GM19043 (cell line): ENCODE measurements at regions not wholly inside any gene's neighbourhood (a gene's known extent, or its start where the extent isn't known, plus 50 kb on each side); places are given as distances from the start of the nearest gene placed in this dataset.
A peak's percentile ranks its signal among the peaks of the same experiment; 100 is the strongest.
"Not testable (repeated sequence)": the region's sequence is repeated elsewhere in the genome, so short reads cannot be mapped to it uniquely, and the experiment has no call there.

Source experiments
- ATAC-seq: cut with Tn5 transposase; IDR thresholded peaks from one replicate; pipeline ENCODE4 v1.9.1; 2021; ENCODE audit warnings: low read depth; ENCODE audit not compliant: unreplicated experiment

DNA sequence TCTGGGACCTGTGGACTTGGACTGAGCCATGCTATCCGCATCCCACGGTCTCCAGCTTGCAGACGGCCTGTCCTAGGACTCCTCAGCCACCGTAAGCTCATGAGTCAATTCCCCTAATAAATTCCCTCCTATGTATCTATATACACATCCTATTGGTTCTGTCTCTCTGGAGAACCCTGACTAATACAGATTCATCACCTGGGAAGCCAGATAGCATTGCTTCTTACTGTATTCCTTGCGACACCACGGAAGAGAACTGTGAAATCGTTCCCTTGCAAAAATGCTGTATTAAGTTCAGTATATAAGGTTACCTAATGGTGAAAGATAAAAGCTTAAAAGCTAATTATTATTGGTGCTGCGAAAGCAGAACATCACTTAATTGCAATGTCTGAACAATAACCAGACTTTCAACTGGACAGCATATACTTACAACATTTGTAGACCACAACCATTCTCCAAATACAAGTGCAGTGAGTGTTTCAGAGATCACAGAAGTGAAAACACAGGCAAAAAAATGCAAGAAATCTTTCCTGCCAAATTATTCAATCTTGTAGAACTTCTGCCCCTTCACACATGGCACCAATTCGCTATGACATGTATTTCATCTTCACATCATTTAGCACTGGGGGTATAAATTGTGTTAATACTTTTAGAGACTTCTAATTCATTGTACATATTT lies 352.9 kb downstream of the TXNL1 start:
- no peak for ATAC-seq

DNA sequence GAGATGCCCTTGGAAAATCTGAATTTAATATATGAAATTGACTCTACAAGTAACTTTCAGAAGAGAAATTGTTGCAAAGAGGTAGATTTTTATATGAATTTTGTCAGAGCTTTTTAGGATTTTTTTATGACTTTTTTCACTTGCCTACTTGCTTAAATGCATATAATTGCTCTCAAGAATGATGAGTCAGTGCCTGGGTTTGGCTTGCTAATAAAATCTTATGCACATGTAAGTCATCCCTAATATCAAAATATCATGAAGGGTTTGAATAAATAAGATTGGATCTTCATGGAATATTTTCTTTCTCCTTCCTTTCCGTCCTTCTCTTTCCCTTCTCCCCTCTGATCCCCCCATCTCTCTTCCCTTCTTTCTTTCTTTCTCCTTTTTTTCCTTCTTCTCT lies 354.1 kb downstream of the TXNL1 start:
- no peak for ATAC-seq

DNA sequence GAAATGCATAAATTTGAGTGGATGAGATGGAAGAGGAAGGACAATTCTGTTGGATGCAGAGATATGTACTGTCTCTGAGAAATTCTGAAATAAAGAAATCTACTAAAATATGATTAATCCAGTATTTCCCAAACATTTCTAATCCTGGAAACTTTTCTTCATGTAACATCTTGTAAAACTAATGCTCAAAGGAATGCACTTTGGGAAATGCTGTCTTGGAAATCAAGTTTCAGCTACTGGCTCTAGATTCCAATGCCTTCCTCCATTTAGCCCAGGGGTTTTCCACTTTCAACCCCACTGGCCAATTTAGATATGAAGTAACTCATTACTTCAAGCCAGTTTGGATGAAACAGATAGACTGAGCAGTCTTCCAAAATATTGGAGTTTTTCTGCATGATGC lies 355.1 kb downstream of the TXNL1 start:
- ATAC-seq = no peak

DNA sequence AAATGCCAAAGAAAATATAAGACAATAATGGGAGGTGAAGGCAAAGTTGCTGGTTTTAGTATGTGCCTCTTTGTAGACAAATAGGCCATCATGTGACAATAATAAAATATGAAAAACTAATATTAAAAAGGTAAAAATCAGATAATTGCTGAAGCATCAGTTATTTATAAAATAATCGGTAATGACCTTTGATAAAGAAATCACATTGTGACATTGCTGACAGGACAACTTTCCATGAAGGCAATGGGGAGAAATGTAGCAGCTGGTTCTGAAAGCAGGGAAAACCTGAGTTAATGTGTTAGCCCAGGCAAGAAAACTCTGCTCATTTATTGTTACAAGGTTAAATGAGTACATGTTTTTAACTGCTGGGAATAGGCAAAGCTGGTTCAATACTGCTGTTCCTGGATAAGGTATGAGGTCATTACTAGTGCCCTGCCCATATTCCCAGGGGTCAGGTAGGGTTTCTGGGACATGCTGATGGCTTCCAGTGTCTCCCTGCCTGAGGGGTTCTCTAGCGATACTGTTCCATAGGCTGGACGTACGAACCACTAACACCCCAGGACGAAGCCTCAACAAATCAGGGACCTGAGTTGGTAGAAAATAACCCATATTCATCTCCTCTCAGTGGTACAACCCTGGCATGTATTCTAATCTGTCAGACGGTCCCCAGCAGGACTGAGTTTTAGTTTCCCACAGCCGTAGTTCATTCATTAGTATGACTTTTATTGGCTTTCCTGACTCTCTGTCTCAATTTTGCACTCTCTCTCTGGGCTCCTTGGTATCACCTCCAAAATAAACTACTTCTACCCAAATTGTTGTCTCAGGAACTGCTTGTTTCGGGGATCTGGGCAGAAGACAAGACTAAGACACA lies 355.9 kb downstream of the TXNL1 start:
- ATAC-seq = no peak

DNA sequence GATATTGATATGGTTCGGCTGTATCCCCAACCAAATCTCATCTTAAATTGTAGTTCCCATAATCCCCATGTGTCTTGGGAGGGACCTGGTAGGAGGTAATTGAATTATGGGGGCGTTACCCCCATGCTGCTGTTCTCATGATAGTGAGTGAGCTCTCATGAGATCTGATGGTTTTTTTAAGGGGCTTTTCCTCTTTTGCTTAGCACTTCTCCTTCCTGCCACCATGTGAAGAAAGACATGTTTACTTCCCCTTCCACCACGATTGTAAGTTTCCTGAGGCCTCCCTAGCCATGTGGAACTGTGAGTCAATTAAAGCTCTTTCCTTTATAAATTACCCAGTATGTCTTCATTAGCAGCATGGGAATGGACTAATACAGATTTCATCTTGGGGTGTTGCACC lies 358.6 kb downstream of the TXNL1 start:
- not testable (repeated sequence) for ATAC-seq

DNA sequence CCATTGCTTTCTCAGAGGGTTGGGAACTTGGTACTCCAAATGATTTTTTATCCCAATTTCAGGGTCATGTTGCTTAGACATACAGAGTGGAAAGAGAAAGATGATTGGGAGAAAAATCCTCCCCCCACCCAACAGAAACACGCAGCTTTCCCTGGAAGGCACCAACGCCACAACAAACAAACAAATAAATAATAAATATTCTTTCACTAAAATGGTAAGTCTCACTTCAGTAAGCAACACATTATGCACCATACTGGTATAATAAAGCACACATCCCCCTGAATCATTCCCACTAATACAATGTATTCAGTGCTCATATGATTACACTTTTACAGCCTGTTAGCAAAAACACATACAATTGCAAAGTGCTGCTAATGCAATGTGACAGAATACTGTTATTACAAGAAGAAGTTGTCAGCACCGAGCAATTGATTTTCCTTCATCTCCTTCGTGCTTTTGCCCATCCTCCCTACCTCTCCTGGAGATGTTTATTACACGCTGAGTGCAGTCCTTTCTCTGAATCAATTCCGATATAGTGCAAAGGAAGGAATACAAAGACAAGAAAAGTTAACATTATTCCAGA lies 359.9 kb downstream of the TXNL1 start:
- no peak for ATAC-seq

DNA sequence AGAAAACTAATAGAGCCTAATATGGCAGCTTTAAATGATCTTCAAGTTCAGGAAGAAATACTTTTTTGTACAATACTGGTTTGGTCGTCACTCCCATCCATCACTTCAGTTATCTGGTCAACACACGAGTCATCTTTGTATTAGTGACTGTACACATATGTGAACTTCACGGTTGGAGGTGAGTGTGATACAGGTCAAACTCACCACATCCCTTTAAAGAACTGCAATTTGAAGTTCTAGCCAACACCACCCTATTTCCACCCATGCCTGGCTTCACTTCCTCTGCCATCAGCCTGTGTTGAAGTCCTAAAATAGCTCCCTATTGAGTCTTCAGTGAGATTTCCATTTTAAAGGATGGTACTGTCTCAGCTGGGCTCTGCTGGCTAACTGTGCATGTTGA lies 361.9 kb downstream of the TXNL1 start:
- no peak for ATAC-seq

DNA sequence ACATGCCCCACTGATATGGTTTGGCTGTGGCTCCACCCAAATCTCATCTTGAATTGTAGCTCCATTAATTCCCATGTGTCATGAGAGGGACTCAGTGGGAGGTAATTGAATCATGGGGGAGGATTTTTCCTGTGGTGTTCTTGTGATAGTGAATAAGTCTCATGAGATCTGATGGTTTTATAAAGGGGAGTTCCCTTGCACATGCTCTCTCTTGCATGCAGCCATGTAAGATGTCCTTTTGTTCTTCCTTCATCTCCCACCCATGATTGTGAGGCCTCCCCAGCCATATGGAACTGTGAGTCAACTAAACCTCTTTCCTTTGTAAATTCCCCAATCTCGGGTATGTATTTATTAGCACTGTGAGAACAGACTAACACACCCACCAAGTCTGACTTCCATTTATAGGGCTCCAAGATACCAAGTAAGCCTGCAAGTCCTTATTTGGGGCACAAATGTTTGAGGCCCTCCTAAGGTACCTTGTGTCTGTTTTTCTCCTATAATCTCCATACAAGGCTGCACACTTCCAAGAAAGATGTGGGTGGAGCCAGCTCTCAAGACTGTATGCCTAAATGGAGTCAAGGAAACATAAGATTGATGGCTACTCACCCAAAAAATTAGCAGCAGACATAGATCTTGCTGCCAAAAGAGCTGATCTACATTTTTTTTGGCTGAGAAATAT lies 364.7 kb downstream of the TXNL1 start:
- ATAC-seq = no peak

DNA sequence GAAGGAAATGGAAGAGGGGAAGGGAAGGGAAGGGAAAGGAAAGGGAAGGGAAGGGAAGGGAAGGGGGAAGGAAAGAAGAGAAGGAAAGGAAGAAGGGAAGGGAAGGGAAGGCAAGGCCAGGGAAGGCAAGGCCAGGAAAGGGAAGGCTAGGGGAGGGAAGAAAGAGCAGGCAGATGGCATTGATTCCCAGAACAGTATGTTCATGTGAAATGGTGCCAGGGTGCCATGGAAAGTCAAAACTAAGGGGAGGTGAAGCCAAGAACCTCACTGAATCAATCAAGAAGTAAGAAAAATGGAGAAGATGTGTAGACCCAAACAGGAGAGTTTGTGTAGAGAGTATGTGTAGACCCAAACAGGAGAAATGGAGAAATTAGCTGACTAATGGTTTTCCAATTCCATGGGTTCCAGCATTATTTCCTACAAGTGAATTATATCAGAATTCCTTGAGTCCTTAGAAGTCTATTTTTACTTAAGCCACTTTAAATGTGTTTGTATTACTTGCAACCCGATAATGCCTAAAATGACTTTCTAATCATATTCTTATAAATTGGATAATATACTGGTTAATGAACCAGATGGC lies 367.6 kb downstream of the TXNL1 start:
- ATAC-seq = no peak

DNA sequence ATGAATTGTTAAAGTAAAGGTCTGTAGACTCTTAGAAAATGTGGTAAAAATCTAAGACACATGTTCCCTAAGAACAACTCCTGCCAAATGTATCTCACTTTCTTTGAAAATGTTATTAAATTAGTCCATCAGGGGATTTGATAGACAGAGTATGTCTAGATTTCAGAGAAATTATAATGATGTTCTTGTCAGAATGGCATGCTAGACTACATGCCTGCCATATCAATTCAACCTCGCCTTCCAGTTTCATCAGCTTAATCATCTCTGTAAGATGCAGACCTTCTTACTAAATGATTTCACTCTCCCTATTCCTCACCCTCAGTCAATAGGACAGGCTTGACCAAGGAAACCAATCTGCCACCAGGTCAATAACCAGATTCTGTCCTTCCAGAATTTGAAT lies 368.4 kb downstream of the TXNL1 start:
- ATAC-seq = no peak

DNA sequence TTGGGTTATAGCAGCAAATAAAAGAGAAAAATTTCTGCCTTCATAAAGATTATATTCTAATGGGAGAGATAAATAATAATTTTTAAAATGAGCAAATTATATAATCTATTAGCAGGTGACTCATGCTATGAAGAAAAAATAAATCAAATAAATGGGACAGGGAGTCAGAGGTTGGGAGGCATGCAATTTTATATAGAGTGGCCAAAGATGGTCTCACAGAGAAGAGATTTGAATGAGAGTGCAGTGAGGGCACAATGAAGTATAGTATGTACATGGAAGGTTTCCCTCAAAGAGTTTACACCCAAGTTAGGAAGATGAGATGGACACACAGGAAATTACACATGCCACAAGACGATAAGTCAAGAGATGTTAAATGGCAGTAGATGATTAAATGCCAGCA lies 369.4 kb downstream of the TXNL1 start:
- no peak for ATAC-seq

DNA sequence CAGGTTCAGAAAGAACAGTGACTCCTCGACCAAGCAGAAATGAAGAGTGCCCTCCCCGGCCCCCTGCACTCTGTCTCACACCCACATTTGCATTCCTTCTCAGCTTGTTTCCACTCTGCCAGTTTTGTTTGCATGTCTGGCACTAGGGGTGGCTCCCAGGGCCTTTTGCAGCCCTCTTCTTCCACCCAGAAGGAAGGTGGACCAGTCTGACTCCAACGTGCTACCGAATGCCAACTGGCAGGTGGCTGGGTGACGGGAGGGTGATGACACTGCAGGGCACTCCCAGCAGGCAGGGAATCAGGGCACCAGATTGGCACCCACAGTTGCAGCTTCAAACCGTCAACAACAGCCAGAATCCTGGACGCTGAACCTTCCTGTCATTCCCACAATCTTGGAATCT lies 371.1 kb downstream of the TXNL1 start:
- ATAC-seq = no peak

DNA sequence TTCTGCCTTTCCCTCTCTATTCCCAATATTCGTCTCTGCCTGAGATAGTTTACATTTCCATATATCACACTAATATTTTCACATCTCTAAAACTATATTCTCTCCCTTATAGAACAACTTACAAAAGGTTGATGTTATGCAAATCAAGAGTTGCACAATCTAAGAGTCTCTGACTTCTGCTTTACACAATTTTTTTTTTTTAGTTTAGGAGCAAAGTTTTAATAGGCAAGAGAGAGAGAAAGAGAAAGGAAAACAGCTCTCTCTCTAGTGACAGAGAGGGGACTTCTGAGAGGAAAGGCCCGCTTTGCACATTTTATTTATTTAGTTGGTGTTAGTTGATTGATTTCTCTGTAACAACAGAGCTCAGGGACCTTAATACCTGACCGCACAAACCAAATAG lies 380.2 kb downstream of the TXNL1 start:
- no peak for ATAC-seq

DNA sequence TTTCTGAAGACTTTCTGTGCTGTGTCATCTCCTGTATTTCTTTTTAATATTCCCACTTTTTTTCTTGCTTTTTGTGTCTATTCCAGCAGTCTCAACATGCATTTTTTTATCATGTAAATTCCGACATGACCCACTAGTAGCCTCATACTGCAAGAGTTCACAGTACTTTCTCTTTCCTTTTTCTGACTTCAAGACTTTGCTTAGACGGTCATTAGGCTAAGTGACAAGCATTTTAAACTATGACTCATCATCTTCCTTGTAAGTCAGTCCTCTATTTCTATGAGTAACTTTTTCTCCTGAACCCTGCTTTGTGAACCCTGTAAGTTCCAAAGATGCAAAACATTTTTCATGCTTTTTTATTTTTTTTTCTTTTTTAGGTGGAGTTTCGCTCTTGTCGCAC lies 381.2 kb downstream of the TXNL1 start:
- peak; percentile 94 for ATAC-seq

DNA sequence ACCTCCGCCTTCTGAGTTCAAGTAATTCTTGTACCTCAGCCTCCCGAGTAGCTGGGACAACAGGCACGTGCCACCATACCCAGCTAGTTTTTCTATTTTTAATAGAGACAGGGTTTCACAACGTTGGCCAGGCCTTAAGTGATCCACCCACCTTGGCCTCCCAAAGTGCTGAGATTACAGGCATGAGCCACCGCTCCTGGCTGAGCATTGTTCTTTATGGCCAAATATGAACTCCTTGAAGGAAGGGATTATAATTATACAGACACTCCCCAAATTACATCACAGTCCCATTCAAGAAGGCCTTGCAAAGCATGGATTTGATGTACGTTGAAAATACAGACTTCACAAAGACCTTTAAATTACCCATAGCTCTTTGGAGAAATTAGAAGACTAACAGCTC lies 381.7 kb downstream of the TXNL1 start:
- ATAC-seq = no peak

DNA sequence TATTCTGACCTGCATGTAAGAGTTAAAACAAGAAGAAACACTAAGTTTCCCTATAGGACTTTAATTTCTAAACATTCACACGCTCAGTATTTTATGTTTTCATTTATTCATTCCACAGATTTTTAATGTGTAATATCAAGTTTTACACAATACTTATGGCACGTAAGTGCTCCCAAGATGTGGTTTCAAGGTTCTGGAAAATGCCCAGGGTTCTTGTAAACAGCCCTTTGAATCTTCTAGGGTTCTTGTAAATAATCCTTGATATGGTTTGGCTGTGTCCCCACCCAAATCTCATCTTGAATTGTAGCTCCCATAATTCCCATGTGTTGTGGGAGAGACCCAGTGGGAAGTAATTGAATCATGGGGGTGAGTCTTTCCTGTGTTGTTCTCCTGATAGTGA lies 383.0 kb downstream of the TXNL1 start:
- no peak for ATAC-seq

DNA sequence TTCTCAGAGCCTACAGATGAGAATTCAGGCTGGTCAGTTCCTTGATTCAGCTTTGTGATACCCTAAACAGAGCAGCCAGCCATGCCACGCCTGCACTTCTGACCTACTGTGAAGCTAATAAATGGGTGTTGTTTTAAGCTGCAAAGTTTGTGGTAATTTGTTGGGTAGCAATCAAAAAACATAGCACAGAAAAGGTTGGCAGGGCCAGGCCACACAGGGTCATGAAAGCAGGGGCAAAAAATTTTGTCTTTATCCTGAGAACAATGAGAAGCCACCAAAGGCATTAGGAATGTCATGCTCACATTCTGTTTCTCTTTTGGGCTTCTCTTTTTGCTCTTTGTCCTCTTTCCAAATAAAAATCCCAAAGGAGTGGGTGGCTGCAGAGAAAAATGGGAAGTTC lies 385.9 kb downstream of the TXNL1 start:
- no peak for ATAC-seq

DNA sequence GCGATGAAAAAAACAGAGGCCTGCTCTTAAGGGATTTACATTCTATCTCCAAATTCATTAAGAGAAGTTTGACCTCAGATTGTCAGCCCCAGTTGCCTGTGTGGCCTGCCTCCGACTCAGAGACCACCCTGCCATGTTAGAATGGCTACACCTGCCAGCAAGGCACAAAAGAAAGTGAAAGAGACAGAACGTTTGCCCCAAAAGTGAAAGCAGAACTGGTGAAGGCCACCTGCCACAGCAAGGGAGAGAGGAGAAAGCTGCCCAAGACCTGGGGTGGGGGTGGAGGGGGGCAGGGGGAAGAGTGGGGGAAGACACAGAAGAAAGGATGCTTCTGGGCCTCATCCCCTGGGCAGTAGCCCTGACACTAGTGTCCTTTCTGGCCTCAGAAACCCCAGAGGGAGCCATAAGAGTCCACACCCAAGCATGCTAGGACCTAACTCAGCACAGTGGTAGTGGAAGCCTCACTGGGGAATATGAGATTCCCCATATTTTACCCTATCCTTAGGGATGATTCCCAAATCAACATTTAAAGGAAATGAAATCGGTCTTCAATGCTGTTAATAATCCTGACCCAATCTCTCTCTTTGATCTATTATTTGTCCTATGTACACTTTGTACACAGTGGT lies 389.7 kb downstream of the TXNL1 start:
- peak; percentile 91 for ATAC-seq

DNA sequence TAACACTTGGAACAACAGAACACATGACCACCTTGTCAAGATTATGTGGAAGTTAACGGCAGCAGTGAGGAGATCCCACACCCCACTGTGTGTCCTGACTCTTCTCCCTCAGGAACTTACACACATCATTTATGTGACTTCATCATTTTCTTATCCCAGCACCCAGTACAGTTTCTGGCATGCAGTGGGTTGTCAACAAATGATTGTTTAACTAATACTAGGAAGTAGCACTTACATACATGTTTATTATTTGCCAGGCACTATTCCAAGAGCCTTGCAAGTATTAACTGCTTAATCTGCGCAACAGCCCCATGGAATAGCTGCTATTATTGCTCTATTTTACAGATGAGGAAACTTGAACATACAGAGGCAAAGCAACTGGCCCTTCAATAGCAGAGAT lies 391.5 kb downstream of the TXNL1 start:
- ATAC-seq = no peak

DNA sequence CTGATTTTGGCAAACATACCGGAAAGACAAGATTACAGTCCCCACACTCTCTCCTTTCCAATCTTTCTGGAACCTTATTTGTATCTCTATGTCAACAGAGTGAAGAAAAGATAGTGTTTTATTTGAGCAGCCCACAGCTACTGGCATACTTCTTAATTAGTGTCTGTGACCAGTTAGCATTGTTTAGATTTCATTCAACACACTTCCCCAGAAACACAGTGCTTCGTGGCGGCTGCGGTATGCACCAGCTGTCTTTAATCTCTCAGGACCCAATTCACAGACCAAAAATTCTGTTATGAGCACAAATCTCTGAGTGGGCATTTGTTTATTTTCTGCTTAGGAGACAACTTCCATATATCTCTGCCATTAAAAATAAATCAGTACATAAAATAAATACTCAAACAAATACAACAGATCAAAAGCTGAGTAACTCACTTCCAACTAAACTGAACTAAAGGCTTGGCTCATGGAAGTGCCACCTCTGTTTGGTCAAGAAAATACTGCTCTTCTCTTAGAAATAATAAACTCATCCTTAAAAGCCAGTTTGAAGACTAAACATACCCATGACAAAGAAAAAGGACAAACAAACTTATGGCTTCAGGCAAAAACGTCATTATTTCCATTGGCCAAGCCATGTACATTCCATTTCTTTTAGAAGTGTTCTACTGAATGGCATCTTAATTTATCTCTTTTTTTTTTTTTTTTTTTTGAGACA lies 392.4 kb downstream of the TXNL1 start:
- no peak for ATAC-seq
